Karpas-422 (cell line): ENCODE measurements at regions not wholly inside any gene's neighbourhood (a gene's known extent, or its start where the extent isn't known, plus 50 kb on each side); places are given as distances from the start of the nearest gene placed in this dataset.
"Not testable (repeated sequence)": the region's sequence is repeated elsewhere in the genome, so short reads cannot be mapped to it uniquely, and the experiment has no call there.

ENCODE experiments used
- DNase-seq: peaks from one replicate; pipeline ENCODE4 v3.0.0-alpha.2; 2015
- H2AFZ ChIP-seq: fragments of 200-600 bp; sonication (generic); 2 replicates; pipeline ENCODE4 v1.6.1; 2014; ENCODE audit warnings: antibody characterized with exemption, low read length, mixed read lengths
- H3K27ac ChIP-seq: fragments of 200-600 bp; sonication (generic); 2 replicates; pipeline ENCODE4 v1.5.1; 2014; ENCODE audit warnings: mild to moderate bottlenecking, low read length, moderate library complexity
- H3K27me3 ChIP-seq: fragments of 200-600 bp; sonication (generic); 2 replicates; pipeline ENCODE4 v1.6.1; 2014; ENCODE audit warnings: low read length, mixed read lengths
- H3K36me3 ChIP-seq: fragments of 200-600 bp; sonication (generic); 2 replicates; pipeline ENCODE4 v1.6.1; 2014; ENCODE audit warnings: low read length, mixed read lengths; ENCODE audit not compliant: insufficient read depth
- H3K4me1 ChIP-seq: fragments of 200-600 bp; sonication (generic); 2 replicates; pipeline ENCODE4 v1.6.1; 2014; ENCODE audit warnings: mild to moderate bottlenecking, low read length, mixed read lengths
- H3K4me2 ChIP-seq: fragments of 200-600 bp; sonication (generic); 2 replicates; pipeline ENCODE4 v1.6.1; 2014; ENCODE audit warnings: low read length, low read depth, mild to moderate bottlenecking; ENCODE audit not compliant: poor library complexity, severe bottlenecking
- H3K4me3 ChIP-seq: fragments of 200-600 bp; sonication (generic); 2 replicates; pipeline ENCODE4 v1.5.1; 2014; ENCODE audit warnings: mild to moderate bottlenecking, antibody characterized with exemption, low read length, mixed read lengths
- H3K79me2 ChIP-seq: fragments of 200-600 bp; sonication (generic); 2 replicates; pipeline ENCODE4 v1.6.1; 2014; ENCODE audit warnings: mild to moderate bottlenecking, low read length, mixed read lengths
- H3K9ac ChIP-seq: fragments of 200-600 bp; sonication (generic); 2 replicates; pipeline ENCODE4 v1.6.0; 2014; ENCODE audit warnings: low read length
- H3K9me2 ChIP-seq: fragments of 200-600 bp; sonication (generic), shearing (Covaris generic); replicated peaks from 2 replicates; pipeline ENCODE4 v1.6.0; 2014; ENCODE audit warnings: mild to moderate bottlenecking, low read length, moderate library complexity; ENCODE audit not compliant: insufficient read depth
- H3K9me3 ChIP-seq: fragments of 300-700, 200-600 bp; sonication (generic); 2 replicates; pipeline ENCODE4 v1.6.1; 2014; ENCODE audit warnings: low read length, mixed read lengths
- H4K20me1 ChIP-seq: fragments of 200-600 bp; sonication (generic); 2 replicates; pipeline ENCODE4 v1.6.1; 2014; ENCODE audit warnings: mild to moderate bottlenecking, antibody characterized with exemption, low read length, low read depth; ENCODE audit not compliant: insufficient read depth

DNA sequence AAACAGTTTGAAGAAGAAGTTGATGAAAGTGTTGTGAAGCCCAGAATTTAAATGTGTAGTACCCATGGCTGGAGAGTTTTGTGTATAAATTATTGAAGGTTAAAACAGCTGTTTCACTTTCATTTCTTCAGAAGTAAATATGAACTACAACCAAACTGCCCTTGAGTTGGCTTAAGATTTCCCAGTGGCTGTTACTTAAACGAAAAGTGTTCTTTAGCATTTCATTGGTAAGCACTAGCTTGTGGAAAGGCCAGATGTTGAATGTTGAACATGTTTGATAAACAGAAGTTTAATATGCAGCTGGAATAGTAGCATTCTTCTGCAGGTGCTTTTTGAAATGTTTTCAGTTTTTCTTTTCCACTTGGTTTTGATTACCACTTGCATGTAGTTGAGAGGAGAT lies 83.2 kb upstream of the TNRC6B start:
- Histone ChIP-seq H3K4me2 (no peak overlapping the region), H3K36me3 (no peaks in the 10 kb centered on the region), H4K20me1 (peaks cover 4% of the 10 kb centered on the region; the same call in 1 of the 2 replicates), H3K27ac (no peak overlapping the region), H3K79me2 (peaks cover 81% of the 10 kb centered on the region), H3K9me2 (no peaks in the 10 kb centered on the region), H3K9ac (no peak overlapping the region), H2AFZ (no peak overlapping the region), H3K4me1 (peaks cover 22% of the 10 kb centered on the region), H3K9me3 (no peaks in the 10 kb centered on the region), H3K27me3 (no peaks in the 10 kb centered on the region), H3K4me3 (no peak overlapping the region)
- DNase-seq, result no peak

DNA sequence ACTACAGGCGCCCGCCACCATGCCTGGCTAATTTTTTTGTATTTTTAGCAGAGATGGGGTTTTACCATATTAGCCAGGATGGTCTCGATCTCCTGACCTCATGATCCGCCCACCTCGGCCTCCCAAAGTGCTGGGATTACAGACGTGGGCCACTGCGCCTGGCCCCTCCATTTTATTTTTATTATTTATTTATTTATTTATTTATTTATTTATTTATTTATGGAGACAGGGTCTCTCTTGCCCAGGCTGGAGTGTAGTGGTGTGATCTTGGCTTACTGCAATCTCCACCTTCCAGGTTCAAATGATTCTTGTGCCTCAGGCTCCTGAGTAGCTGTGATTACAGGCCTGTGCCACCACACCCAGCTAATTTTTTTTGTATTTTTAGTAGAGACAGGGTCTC lies 77.8 kb upstream of the TNRC6B start:
- not testable (repeated sequence) for H3K27ac ChIP-seq, H3K27me3 ChIP-seq, H4K20me1 ChIP-seq, H2AFZ ChIP-seq, H3K9me2 ChIP-seq, H3K9me3 ChIP-seq, H3K4me3 ChIP-seq, H3K4me2 ChIP-seq, DNase-seq, H3K36me3 ChIP-seq, H3K9ac ChIP-seq
- Histone ChIP-seq H3K4me1 (peaks cover 24% of the 10 kb centered on the region), H3K79me2 (peaks cover 73% of the 10 kb centered on the region)

- Histone ChIP-seq H3K79me2 (peaks cover 87% of the 10 kb centered on the region), H4K20me1 (no peaks in the 10 kb centered on the region), H3K36me3 (no peaks in the 10 kb centered on the region), H3K9me2 (no peaks in the 10 kb centered on the region), H3K27me3 (no peaks in the 10 kb centered on the region), H3K4me1 (peaks cover 43% of the 10 kb centered on the region), H3K9ac (no peak overlapping the region), H2AFZ (no peak overlapping the region), H3K4me3 (no peak overlapping the region), H3K9me3 (no peaks in the 10 kb centered on the region), H3K27ac (no peak overlapping the region), H3K4me2 (no peak overlapping the region)
- DNase-seq, result no peak
These were observed 72.0 kb upstream of the TNRC6B start for GRCh38 chr22:40105755-40106154.

GRCh38 chr22:40107244-40107643 lies 70.5 kb upstream of the TNRC6B start:
- H3K27ac ChIP-seq, result peak overlapping the region; percentile 44
- H3K4me2 ChIP-seq, result peak overlapping the region; percentile 86
- H3K4me1 ChIP-seq, result peaks cover 37% of the 10 kb centered on the region

DNA sequence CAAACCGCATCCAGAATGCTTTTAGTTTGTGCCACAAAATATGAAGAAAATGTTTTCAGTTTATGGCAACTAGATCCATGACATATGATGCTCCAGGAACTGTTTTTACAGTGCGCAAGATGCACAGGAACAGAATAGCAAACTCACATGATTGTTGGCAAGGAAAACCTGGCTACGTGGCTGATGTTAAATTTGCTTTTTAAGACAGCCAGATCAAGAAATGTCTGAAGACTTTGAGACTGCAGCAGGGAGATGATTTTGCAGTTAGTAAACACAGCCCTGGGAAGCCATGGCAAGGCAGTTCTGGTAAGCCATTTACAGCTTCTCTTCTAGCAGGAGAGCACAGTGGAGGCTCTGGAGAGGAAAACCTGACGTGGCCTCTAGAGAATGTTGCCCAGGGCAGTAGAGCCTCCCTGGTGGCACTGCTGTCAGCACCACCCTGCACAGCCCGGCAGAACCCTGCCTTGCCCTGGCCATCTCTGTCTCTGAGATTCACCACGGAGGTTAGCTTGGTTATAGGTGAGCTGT lies 69.8 kb upstream of the TNRC6B start:
- H2AFZ ChIP-seq, result no peak overlapping the region
- H3K79me2 ChIP-seq, result peaks cover 91% of the 10 kb centered on the region
- H3K4me2 ChIP-seq, result peak overlapping the region; percentile 86
- DNase-seq, result peak; percentile 56
- H3K36me3 ChIP-seq, result no peaks in the 10 kb centered on the region
- H3K9me3 ChIP-seq, result no peaks in the 10 kb centered on the region
- H3K4me1 ChIP-seq, result peaks cover 35% of the 10 kb centered on the region
- H3K27me3 ChIP-seq, result no peaks in the 10 kb centered on the region
- peak overlapping the region; percentile 44 for H3K27ac ChIP-seq
- H3K4me3 ChIP-seq, result peak overlapping the region; percentile 57
- H4K20me1 ChIP-seq, result no peaks in the 10 kb centered on the region
- H3K9ac ChIP-seq, result peak overlapping the region; percentile 53
- H3K9me2 ChIP-seq, result no peaks in the 10 kb centered on the region

More at GRCh38 chr22:40107244-40107643, 70.5 kb upstream of the TNRC6B start:
- Histone ChIP-seq H4K20me1 (no peaks in the 10 kb centered on the region), H3K4me3 (peak overlapping the region; percentile 57), H3K9ac (peak overlapping the region; percentile 53), H3K9me3 (no peaks in the 10 kb centered on the region), H3K9me2 (no peaks in the 10 kb centered on the region), H3K79me2 (peaks cover 89% of the 10 kb centered on the region), H3K27me3 (no peaks in the 10 kb centered on the region), H3K36me3 (no peaks in the 10 kb centered on the region), H2AFZ (no peak overlapping the region)
- DNase-seq, result peak; percentile 46

GRCh38 chr22:40108396-40108795 lies 69.3 kb upstream of the TNRC6B start:
- Histone ChIP-seq H3K9me2 (no peaks in the 10 kb centered on the region), H3K27ac (peak overlapping the region; percentile 44; the same call in 1 of the 2 replicates), H3K4me2 (peak overlapping the region; percentile 86), H3K36me3 (no peaks in the 10 kb centered on the region), H4K20me1 (no peaks in the 10 kb centered on the region), H3K4me1 (peaks cover 35% of the 10 kb centered on the region), H3K27me3 (no peaks in the 10 kb centered on the region), H3K79me2 (peaks cover 92% of the 10 kb centered on the region), H3K9ac (peak overlapping the region; percentile 53), H2AFZ (no peak overlapping the region), H3K4me3 (peak overlapping the region; percentile 57), H3K9me3 (no peaks in the 10 kb centered on the region)
- DNase-seq, result no peak

- not testable (repeated sequence) for DNase-seq, H2AFZ ChIP-seq, H3K27me3 ChIP-seq, H3K9ac ChIP-seq, H3K4me3 ChIP-seq, H3K27ac ChIP-seq, H4K20me1 ChIP-seq, H3K9me2 ChIP-seq, H3K36me3 ChIP-seq, H3K4me2 ChIP-seq, H3K9me3 ChIP-seq
- peaks cover 35% of the 10 kb centered on the region for H3K4me1 ChIP-seq
- H3K79me2 ChIP-seq, result peaks cover 97% of the 10 kb centered on the region
These were observed 68.8 kb upstream of the TNRC6B start for GRCh38 chr22:40108926-40109325.

DNA sequence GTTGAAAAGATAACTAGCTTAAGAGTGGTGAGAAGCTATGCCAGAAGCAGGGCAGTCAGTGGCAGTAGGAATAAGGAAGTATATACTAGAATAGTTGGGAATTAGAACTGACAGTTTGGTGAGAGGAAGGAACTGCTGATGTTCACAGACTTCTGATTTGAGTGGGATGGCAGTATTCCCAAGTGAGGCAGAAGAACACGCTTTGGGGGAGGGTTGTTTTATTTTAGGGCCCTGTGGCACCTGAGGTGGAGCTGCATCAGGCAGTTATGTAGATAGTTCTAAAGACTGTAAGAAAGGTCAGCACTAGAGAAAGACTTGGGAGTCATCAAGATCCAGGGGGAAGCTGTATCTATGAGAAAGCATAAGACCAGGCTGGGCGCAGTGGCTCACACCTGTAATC lies 66.3 kb upstream of the TNRC6B start:
- no peak for DNase-seq
- Histone ChIP-seq H3K4me1 (peaks cover 31% of the 10 kb centered on the region), H3K4me3 (no peak overlapping the region), H3K79me2 (peaks cover 98% of the 10 kb centered on the region), H3K9ac (no peak overlapping the region), H3K36me3 (no peaks in the 10 kb centered on the region), H3K9me2 (no peaks in the 10 kb centered on the region), H3K4me2 (no peak overlapping the region), H4K20me1 (no peaks in the 10 kb centered on the region), H3K9me3 (no peaks in the 10 kb centered on the region), H2AFZ (no peak overlapping the region), H3K27me3 (no peaks in the 10 kb centered on the region), H3K27ac (no peak overlapping the region)
